HUES6 (cell line): ENCODE measurements at regions not wholly inside any gene's neighbourhood (a gene's known extent, or its start where the extent isn't known, plus 50 kb on each side); places are given as distances from the start of the nearest gene placed in this dataset.

Experiments
- H3K27ac ChIP-seq: 2 replicates; pipeline ENCODE4 v1.7.0; 2013; ENCODE audit warnings: low read depth, mild to moderate bottlenecking, low read length, inconsistent platforms
- H3K27me3 ChIP-seq: 2 replicates; pipeline ENCODE4 v1.6.1; 2013; ENCODE audit warnings: low read length; ENCODE audit not compliant: control insufficient read depth, insufficient read depth
- H3K36me3 ChIP-seq: 2 replicates; pipeline ENCODE4 v1.6.1; 2013; ENCODE audit warnings: low read length; ENCODE audit not compliant: control insufficient read depth, insufficient read depth
- H3K4me1 ChIP-seq: 2 replicates; pipeline ENCODE4 v1.6.1; 2013; ENCODE audit warnings: low read length; ENCODE audit not compliant: control insufficient read depth, insufficient read depth
- H3K4me3 ChIP-seq: 2 replicates; pipeline ENCODE4 v1.5.1; 2013; ENCODE audit warnings: low read depth, low read length
- H3K9ac ChIP-seq: one replicate; pipeline ENCODE4 v1.6.1; 2013; ENCODE audit warnings: mild to moderate bottlenecking, low read length
- H3K9me3 ChIP-seq: 2 replicates; pipeline ENCODE4 v1.6.1; 2013; ENCODE audit warnings: low read depth, low read length; ENCODE audit not compliant: control insufficient read depth, insufficient read depth

- Histone ChIP-seq H3K9me3 (no peaks in the 10 kb centered on the region), H3K27ac (no peak overlapping the region), H3K4me1 (no peaks in the 10 kb centered on the region), H3K9ac (no peak overlapping the region), H3K36me3 (no peaks in the 10 kb centered on the region), H3K27me3 (no peaks in the 10 kb centered on the region), H3K4me3 (no peak overlapping the region)
Measured at GRCh38 chr13:72534951-72535640, 192.3 kb downstream of the MZT1 start.

GRCh38 chr13:72530471-72530870, 197.0 kb downstream of the MZT1 start:
- H3K36me3 ChIP-seq: no peaks in the 10 kb centered on the region
- H3K4me1 ChIP-seq: no peaks in the 10 kb centered on the region; the same call in 1 of the 2 replicates
- no peak overlapping the region for H3K4me3 ChIP-seq
- H3K9ac ChIP-seq: no peak overlapping the region
- H3K9me3 ChIP-seq: no peaks in the 10 kb centered on the region
- H3K27ac ChIP-seq: no peak overlapping the region
- H3K27me3 ChIP-seq: no peaks in the 10 kb centered on the region

GRCh38 chr13:72527333-72527732, 200.1 kb downstream of the MZT1 start:
- H3K27ac ChIP-seq: no peak overlapping the region
- no peaks in the 10 kb centered on the region; the same call in 1 of the 2 replicates for H3K4me1 ChIP-seq
- no peaks in the 10 kb centered on the region for H3K27me3 ChIP-seq
- H3K36me3 ChIP-seq: no peaks in the 10 kb centered on the region
- H3K4me3 ChIP-seq: no peak overlapping the region
- H3K9me3 ChIP-seq: no peaks in the 10 kb centered on the region
- no peak overlapping the region for H3K9ac ChIP-seq

- Histone ChIP-seq H3K4me3 (no peak overlapping the region), H3K27ac (no peak overlapping the region), H3K9ac (no peak overlapping the region), H3K9me3 (no peaks in the 10 kb centered on the region), H3K36me3 (no peaks in the 10 kb centered on the region), H3K4me1 (no peaks in the 10 kb centered on the region; the same call in 1 of the 2 replicates), H3K27me3 (no peaks in the 10 kb centered on the region)
Measured at GRCh38 chr13:72523593-72523992, 203.8 kb downstream of the MZT1 start.

- Histone ChIP-seq H3K27me3 (no peaks in the 10 kb centered on the region), H3K4me1 (no peaks in the 10 kb centered on the region), H3K4me3 (no peak overlapping the region), H3K9me3 (no peaks in the 10 kb centered on the region), H3K9ac (no peak overlapping the region), H3K27ac (no peak overlapping the region), H3K36me3 (no peaks in the 10 kb centered on the region)
Measured at GRCh38 chr13:72523049-72523448, 204.4 kb downstream of the MZT1 start.

GRCh38 chr13:72521940-72522661, 205.3 kb downstream of the MZT1 start:
- Histone ChIP-seq H3K4me3 (no peak overlapping the region), H3K27me3 (no peaks in the 10 kb centered on the region), H3K9ac (no peak overlapping the region), H3K36me3 (no peaks in the 10 kb centered on the region), H3K27ac (no peak overlapping the region), H3K4me1 (no peaks in the 10 kb centered on the region), H3K9me3 (no peaks in the 10 kb centered on the region)

GRCh38 chr13:72514146-72514545, 213.3 kb downstream of the MZT1 start:
- Histone ChIP-seq H3K9ac (no peak overlapping the region), H3K9me3 (no peaks in the 10 kb centered on the region), H3K27me3 (no peaks in the 10 kb centered on the region), H3K4me1 (no peaks in the 10 kb centered on the region), H3K36me3 (no peaks in the 10 kb centered on the region), H3K27ac (no peak overlapping the region), H3K4me3 (no peak overlapping the region)

- Histone ChIP-seq H3K9ac (no peak overlapping the region), H3K36me3 (no peaks in the 10 kb centered on the region), H3K27ac (no peak overlapping the region), H3K4me3 (no peak overlapping the region), H3K27me3 (no peaks in the 10 kb centered on the region), H3K9me3 (no peaks in the 10 kb centered on the region), H3K4me1 (no peaks in the 10 kb centered on the region)
Measured at GRCh38 chr13:72508392-72508791, 219.0 kb downstream of the MZT1 start.

GRCh38 chr13:72507416-72508199, 219.8 kb downstream of the MZT1 start:
- no peak overlapping the region for H3K4me3 ChIP-seq
- H3K27ac ChIP-seq: no peak overlapping the region
- no peaks in the 10 kb centered on the region for H3K27me3 ChIP-seq
- no peak overlapping the region for H3K9ac ChIP-seq
- no peaks in the 10 kb centered on the region for H3K9me3 ChIP-seq
- H3K36me3 ChIP-seq: no peaks in the 10 kb centered on the region
- H3K4me1 ChIP-seq: no peaks in the 10 kb centered on the region

GRCh38 chr13:72506706-72507105, 220.7 kb downstream of the MZT1 start:
- no peak overlapping the region for H3K9ac ChIP-seq
- H3K4me1 ChIP-seq: no peaks in the 10 kb centered on the region
- H3K27ac ChIP-seq: no peak overlapping the region
- no peak overlapping the region for H3K4me3 ChIP-seq
- H3K27me3 ChIP-seq: no peaks in the 10 kb centered on the region
- H3K9me3 ChIP-seq: no peaks in the 10 kb centered on the region
- H3K36me3 ChIP-seq: no peaks in the 10 kb centered on the region

- Histone ChIP-seq H3K36me3 (no peaks in the 10 kb centered on the region), H3K9me3 (no peaks in the 10 kb centered on the region), H3K9ac (no peak overlapping the region), H3K4me1 (no peaks in the 10 kb centered on the region), H3K27me3 (no peaks in the 10 kb centered on the region), H3K27ac (no peak overlapping the region), H3K4me3 (no peak overlapping the region)
Measured at GRCh38 chr13:72505376-72505775, 222.1 kb downstream of the MZT1 start.
